IPS DF 4.7 (cell line): ENCODE measurements at regions not wholly inside any gene's neighbourhood (a gene's known extent, or its start where the extent isn't known, plus 50 kb on each side); places are given as distances from the start of the nearest gene placed in this dataset.
"Not testable (repeated sequence)": the region's sequence is repeated elsewhere in the genome, so short reads cannot be mapped to it uniquely, and the experiment has no call there.

ENCODE experiments used
- DNase-seq: peaks from one replicate; pipeline ENCODE4 v3.0.0-alpha.2; 2013; ENCODE audit warnings: low spot score; ENCODE audit errors: extremely low read depth

GRCh38 chr5:25458628-25459027, 813.9 kb upstream of the CDH10 start:
- no peak for DNase-seq

- DNase-seq, result no peak
These were observed 808.7 kb upstream of the CDH10 start for GRCh38 chr5:25453500-25453899.

GRCh38 chr5:25451294-25451693, 806.5 kb upstream of the CDH10 start:
- no peak for DNase-seq

GRCh38 chr5:25448646-25449045, 803.9 kb upstream of the CDH10 start:
- no peak for DNase-seq

GRCh38 chr5:25448190-25448621, 803.4 kb upstream of the CDH10 start:
- peak; percentile 74 for DNase-seq

- DNase-seq, result not testable (repeated sequence)
These were observed 801.3 kb upstream of the CDH10 start for GRCh38 chr5:25446061-25446420.

- DNase-seq, result not testable (repeated sequence)
These were observed 800.7 kb upstream of the CDH10 start for GRCh38 chr5:25445381-25446060.

GRCh38 chr5:25444697-25445096, 799.9 kb upstream of the CDH10 start:
- DNase-seq, result no peak

GRCh38 chr5:25441810-25442209, 797.0 kb upstream of the CDH10 start:
- no peak for DNase-seq

- DNase-seq, result no peak
These were observed 794.2 kb upstream of the CDH10 start for GRCh38 chr5:25439025-25439424.

GRCh38 chr5:25438375-25438774, 793.6 kb upstream of the CDH10 start:
- not testable (repeated sequence) for DNase-seq

- DNase-seq, result no peak
These were observed 791.7 kb upstream of the CDH10 start for GRCh38 chr5:25436452-25436851.

GRCh38 chr5:25435882-25436281, 791.1 kb upstream of the CDH10 start:
- no peak for DNase-seq

- DNase-seq, result no peak
These were observed 782.5 kb upstream of the CDH10 start for GRCh38 chr5:25427240-25427639.

- no peak for DNase-seq
These were observed 778.5 kb upstream of the CDH10 start for GRCh38 chr5:25423271-25423670.

- no peak for DNase-seq
These were observed 774.9 kb upstream of the CDH10 start for GRCh38 chr5:25419684-25420083.

GRCh38 chr5:25418978-25419377, 774.2 kb upstream of the CDH10 start:
- no peak for DNase-seq

GRCh38 chr5:25418319-25418859, 773.6 kb upstream of the CDH10 start:
- no peak for DNase-seq

- no peak for DNase-seq
These were observed 772.2 kb upstream of the CDH10 start for GRCh38 chr5:25416960-25417359.

GRCh38 chr5:25415970-25416369, 771.2 kb upstream of the CDH10 start:
- DNase-seq, result no peak

- no peak for DNase-seq
These were observed 770.0 kb upstream of the CDH10 start for GRCh38 chr5:25414742-25415141.

- no peak for DNase-seq
These were observed 767.4 kb upstream of the CDH10 start for GRCh38 chr5:25412116-25412661.

GRCh38 chr5:25407365-25407764, 762.6 kb upstream of the CDH10 start:
- DNase-seq, result not testable (repeated sequence)
